Pons (tissue), 1 donor: ENCODE measurements at regions not wholly inside any gene's neighbourhood (a gene's known extent, or its start where the extent isn't known, plus 50 kb on each side); places are given as distances from the start of the nearest gene placed in this dataset.
"Not testable (repeated sequence)": the region's sequence is repeated elsewhere in the genome, so short reads cannot be mapped to it uniquely, and the experiment has no call there.

Source experiments
- DNase-seq: peaks from one replicate; pipeline ENCODE4 v3.0.0-alpha.2; 2016; ENCODE audit warnings: low spot score

DNA sequence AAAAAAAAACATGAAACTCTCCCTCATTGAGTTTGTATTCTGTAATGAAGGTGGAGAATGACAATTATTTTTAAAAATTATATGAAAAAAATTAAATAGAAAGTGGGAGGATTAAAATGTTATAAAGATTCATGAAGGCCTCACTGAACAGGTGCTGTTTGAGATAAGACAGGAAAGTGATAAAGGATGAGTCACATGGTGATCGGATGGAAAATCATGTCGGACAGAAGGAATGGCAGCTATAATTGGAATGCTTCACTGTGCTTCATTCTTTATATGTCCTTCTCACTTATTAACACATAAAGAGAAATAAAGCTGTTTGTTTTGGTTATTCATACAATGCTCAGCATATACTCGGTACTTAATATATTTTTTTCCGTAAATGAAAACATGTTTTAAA, 464.5 kb upstream of the RGMB start:
- DNase-seq = no peak

- DNase-seq = peak; percentile 56
Observed at GRCh38 chr5:98309785-98310598, 463.5 kb upstream of the RGMB start.

DNA sequence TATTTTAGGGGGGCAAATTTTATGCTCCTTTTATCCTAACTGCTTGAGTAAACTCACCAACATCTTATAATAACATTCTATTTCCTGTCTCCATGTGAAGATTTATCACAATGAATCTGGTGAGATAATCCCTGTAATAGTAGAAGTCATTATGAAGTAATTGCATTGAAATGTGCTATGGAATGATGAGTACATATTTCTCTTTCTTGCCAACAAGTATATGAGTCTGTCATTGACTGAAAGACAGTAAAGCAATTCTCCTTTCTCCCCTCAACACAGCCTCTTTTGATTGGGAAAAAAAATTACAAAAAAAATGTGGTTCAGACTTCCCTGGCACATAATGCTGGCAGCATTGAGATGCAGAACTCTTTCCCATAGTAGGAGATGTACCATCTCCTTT, 459.2 kb upstream of the RGMB start:
- no peak for DNase-seq

DNA sequence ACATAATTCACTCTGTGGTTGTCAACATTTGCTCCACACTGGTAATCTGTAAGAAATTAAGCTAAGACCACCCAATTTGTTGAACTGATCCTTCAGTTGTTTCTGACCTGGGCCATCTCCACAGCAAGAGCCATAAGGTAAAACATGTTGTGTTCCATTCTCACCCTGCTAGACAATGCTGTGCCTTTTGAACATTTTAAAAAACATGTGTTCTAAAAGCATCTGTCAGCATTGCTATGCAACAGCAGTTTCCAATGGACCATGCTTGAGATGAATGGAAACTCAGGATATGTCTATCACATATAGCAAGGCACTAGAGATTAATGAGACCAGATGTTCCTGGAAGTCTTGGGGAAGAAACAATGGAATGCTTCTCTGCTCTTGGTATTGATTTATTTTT, 455.1 kb upstream of the RGMB start:
- DNase-seq = no peak

DNA sequence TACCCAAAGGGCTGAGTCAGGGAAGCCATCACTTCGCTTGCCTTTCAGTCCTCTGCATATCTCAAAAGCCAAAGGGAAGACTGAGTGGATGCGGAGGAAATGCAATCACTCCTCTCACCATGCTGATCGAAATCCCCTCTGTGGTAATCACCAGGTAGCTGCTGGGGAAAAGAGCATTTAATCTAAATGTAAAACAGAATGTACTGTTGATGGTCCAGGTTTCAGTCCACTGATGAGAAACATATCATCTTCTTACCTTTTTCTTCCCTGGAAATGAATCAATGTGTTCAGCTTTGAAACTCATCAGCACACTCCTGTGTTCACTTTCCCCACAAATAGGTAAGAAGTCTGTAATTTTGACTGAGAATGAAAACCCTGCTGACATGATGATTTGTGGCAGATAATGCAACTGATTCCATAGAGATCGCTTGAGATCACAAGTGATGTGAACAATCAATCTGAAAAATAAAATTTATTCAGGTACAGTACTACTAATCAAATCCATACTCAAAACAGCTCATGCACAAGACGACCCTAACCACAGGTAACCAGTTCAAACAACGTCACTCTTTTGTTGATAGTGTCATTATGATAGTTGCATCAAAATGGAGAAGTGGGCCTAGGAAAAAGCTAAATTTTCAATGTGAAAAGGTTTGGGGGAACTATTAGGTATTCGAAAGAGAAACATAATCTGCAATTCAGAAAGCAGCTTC, 454.0 kb upstream of the RGMB start:
- no peak for DNase-seq

- peak; percentile 65 for DNase-seq
Observed at GRCh38 chr5:98320343-98320742, 453.1 kb upstream of the RGMB start.

DNA sequence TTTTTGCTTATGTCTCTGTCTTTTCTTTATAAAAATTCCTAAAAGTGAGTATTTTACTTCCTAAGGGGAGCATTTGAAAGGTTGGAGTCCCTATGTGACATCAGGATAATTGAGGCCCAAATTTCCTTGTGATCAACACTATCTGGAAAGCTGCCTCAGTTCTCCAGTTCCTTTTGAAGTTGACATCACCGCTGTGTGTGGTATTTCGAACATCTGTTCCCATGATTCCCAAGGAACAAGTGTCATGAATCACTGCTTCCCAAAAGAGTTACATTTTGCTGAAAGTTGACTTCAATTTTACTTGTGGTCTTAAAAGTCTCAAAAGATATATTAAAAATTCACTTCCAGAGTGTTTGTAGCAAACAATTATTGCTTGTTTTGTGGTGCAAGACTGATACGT, 452.1 kb upstream of the RGMB start:
- no peak for DNase-seq

DNA sequence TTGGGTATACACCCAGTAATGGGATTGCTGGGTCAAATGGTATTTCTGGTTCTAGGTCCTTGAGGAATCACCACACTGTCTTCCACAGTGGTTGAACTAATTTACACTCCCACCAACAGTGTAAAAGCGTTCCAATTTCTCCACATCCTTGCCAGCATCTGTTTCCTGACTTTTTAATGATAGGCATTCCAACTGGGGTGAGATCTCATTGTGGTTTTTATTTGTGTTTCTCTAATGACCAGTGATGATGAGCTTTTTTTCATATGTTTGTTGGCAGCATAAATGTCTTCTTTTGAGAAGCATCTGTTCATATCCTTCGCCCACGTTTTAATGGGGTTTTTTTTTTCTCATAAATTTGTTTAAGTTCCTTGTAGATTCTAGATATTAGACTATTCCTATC, 448.3 kb upstream of the RGMB start:
- DNase-seq = not testable (repeated sequence)

GRCh38 chr5:98328015-98328414, 445.4 kb upstream of the RGMB start:
- no peak for DNase-seq

DNA sequence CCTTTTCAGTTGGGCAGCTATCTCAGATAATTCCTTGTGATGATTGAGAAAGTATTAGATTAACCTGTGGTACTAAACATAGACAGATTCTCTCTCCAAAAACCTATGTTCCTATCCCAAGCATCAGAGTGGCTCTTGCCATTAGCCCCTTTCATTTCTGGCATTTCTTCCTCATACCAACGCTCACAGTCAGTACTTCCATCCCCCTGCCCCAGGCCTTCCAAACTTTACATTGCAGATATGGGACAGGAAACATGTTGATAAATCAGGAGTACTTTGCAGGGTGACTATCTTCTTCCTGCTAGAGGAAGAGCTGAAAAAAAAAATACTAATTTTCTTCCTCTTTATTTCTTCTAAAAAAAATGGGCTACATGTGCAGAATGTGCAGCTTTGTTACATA, 442.6 kb upstream of the RGMB start:
- no peak for DNase-seq

GRCh38 chr5:98333921-98334320, 439.5 kb upstream of the RGMB start:
- DNase-seq = no peak

DNA sequence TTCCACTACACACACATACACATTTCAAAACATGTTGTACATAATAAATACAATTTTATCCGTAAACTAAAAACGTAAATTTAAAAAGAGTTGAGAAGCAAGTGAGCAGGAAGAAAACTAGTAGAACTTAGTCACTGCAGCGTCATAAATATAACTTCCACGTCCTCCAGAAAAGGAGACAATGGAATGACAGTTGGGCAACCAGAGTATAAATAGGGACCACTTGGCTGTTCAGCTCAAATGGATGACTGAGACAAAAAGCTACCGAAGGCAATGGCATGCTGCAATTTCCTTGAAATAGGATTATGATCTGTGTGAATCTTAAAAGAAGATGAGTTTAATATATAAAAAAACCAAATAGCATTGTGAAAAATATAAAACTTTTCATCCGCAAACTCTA, 438.5 kb upstream of the RGMB start:
- DNase-seq = no peak

GRCh38 chr5:98339141-98339848, 434.2 kb upstream of the RGMB start:
- no peak for DNase-seq

DNA sequence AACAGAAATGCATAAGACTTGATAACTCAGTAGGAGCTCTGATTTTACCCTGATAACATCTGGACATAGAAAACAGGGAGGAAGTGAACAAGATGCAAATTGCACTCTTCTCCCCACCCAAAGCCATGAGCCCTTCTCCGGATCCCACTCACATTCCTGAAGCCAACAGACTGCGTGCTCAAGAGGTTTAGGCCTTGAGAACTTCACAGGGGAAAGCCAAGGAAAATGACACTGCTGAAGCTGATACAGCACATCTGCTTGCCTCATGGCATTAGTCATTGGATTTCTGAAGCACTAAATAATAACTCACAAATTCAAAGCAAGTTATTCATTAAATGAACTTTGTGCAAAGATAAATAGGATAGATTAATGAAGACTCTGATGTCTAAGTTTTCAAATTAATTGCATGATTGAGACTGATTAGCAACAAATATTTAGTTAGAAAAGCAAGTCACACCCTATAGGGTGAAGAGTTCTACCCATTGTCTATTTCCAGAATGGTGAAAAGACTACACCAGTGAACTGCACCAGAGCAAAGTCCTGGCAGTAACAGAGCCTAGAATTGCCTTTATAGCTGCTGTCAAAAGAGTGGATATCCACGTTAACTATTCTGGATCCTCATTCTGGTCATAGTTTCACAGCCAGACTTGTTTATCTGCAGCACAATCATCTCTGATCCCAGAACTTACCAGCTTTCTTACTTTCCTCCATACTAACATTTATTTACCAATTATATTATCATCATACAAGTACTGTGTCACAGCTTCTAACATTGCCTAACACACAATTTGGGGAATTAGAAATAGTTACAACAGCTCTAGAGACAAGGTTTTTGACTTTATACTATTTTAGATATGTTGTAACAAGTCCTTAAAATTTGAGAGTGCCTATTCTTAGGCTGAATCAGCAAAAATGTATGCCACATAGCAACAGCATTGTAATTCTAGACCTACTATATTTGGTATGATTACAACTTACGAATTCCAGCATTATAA, 432.1 kb upstream of the RGMB start:
- DNase-seq = no peak

GRCh38 chr5:98342958-98343660, 430.4 kb upstream of the RGMB start:
- not testable (repeated sequence) for DNase-seq

DNA sequence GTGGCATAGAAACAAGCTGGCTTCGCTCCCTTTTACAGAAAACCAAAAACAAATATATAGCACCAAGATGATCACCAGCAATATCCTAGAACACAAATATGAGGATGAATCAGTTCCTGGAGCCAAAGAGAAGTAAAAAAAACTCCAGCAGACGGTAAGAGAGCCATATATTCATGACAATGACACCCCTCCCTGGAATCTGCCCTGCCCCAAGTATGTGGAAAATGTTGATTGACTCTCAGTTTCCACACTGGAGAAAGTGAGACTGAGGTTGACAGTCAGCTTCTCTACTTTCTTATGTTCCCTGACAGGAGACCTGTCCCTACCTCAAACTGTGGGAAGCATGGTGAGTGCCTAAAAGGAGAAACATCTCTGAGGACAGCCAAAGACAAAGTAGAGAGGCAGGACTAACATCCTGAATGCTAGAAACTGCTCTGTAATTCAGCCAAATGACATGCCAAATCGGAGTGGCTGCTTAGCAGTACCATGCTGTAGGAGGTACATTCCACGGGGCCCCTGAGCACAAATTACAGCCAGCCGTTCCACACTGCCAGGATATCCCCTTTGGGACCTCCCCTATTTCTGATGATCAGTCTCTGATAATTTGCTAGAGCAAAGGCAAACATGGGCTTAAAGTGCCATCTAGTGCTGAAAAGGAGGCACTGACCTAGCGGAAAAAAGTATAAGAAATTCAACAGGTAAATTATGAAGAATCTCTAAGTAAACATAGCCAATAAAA, 424.0 kb upstream of the RGMB start:
- no peak for DNase-seq

DNA sequence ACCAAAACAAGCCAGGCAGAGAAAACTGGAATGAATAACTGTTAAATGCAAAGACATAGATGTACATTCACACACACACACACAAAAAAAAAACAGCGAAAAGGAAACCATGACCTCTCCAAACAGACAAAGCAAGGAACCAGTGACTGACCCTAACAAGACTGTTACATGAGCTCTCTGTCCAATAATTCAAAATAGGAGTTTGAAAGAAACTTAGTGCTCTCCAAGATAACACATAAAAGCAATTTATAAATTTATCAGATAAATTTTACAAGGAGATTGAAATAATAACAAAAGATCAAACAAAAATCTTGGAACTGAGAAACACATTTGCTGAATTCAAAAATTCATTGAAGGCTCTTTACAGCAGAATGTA, 423.5 kb upstream of the RGMB start:
- no peak for DNase-seq

GRCh38 chr5:98354922-98355321, 418.5 kb upstream of the RGMB start:
- DNase-seq = no peak

GRCh38 chr5:98360548-98360947, 412.9 kb upstream of the RGMB start:
- DNase-seq = no peak

DNA sequence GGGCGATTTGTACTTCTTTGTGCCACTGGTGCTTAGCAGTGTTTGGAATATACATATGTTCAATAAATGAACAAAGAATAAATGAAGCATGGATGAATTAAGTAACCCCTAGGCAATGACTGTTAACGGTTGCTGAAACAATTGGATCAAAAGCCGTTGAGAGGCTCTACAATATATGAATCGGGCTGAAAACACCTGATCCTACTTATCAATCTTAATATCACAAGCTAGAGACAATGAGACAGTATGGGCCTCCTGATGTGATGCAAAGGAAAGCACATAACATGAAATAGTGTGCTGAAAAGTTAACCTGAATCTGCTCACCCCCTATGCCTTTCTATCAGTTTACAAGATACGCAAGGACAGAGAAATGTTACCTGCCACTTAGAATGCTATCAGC, 410.3 kb upstream of the RGMB start:
- DNase-seq = no peak
